GM19025 (cell line): ENCODE measurements at regions not wholly inside any gene's neighbourhood (a gene's known extent, or its start where the extent isn't known, plus 50 kb on each side); places are given as distances from the start of the nearest gene placed in this dataset.
"Not testable (repeated sequence)": the region's sequence is repeated elsewhere in the genome, so short reads cannot be mapped to it uniquely, and the experiment has no call there.

ENCODE experiments used
- ATAC-seq: cut with Tn5 transposase; IDR thresholded peaks from one replicate; pipeline ENCODE4 v1.9.1; 2021; ENCODE audit warnings: mild to moderate bottlenecking, low read depth, moderate library complexity; ENCODE audit not compliant: unreplicated experiment

DNA sequence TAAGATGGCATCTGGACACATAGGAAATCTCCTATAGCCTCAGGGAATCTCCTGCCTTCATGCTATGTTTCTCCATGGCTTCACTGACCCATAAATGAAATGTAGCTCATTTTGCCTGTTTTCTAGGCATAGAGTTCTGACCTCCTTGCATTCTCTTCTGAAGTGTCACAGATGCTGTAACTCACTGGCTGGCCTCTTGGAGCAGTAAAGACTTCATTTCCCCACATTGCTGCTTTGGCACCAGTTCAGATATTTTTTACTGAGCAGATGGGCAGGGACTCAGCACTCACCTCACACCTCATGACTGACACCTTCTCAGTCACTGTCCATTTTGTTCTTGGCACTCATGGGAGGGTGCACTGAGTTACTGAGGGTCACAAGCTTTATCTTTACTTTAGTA, 286.7 kb upstream of the TGFBR2 start:
- ATAC-seq, result no peak

DNA sequence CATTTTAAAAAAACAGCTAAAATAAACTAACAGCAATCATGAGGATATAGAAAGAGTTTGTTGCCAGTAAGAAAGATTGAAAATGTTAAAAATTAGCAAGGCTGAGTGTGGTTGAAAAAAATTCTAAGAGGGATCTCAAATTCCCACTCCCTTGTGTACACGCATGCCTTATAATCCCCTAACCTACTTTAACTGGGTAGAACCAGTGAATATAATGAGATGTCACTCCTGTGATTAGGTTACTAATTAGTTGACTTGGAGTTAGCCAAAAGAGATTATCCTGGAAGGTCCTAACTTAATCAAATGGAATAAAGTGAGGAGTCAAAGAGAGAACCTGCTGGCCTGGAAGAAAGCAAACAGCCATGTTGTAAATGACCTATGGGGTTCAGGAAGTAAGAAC, 286.0 kb upstream of the TGFBR2 start:
- ATAC-seq, result no peak

- no peak for ATAC-seq
Observed at GRCh38 chr3:30321065-30321464, 285.3 kb upstream of the TGFBR2 start.

DNA sequence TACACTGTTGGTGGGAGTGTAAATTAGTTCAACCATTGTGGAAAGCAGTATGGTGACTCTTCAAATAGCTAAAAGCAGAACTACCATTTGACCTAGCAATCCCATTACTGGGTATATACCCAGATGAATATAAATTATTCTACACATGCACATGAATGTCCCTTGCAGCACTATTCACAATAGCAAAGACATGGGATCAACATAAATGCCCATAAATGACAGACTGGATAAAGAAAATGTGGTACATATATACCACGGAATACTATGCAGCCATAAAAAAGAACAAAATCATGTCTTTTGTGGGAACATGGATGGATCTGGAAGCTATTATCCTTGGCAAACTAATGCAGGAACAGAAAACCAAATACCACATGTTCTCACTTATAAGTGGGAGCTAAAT, 282.8 kb upstream of the TGFBR2 start:
- not testable (repeated sequence) for ATAC-seq

DNA sequence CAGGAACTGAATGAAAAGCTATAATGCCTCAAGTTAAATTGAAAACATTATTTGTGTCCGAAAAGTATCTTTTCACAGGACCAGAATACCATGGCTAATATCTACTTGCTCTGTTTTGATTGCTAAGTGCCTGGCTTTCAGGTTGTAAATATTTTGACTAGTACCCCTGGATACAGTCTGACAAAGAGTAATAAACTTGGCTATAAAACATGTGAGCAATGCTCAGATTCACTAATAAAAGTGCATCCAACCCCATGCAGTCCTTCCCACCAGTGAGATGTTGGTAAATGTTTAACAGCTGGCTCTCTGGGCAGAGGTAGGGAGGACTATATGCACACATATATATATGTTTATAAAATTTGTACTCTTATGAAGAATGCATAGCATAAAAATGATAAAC, 281.8 kb upstream of the TGFBR2 start:
- ATAC-seq, result no peak

- not testable (repeated sequence) for ATAC-seq
Observed at GRCh38 chr3:30327976-30328375, 278.4 kb upstream of the TGFBR2 start.

GRCh38 chr3:30328935-30329334, 277.5 kb upstream of the TGFBR2 start:
- not testable (repeated sequence) for ATAC-seq

GRCh38 chr3:30331519-30331918, 274.9 kb upstream of the TGFBR2 start:
- ATAC-seq, result no peak

- no peak for ATAC-seq
Observed at GRCh38 chr3:30332196-30333021, 274.0 kb upstream of the TGFBR2 start.

GRCh38 chr3:30333143-30333542, 273.3 kb upstream of the TGFBR2 start:
- no peak for ATAC-seq

DNA sequence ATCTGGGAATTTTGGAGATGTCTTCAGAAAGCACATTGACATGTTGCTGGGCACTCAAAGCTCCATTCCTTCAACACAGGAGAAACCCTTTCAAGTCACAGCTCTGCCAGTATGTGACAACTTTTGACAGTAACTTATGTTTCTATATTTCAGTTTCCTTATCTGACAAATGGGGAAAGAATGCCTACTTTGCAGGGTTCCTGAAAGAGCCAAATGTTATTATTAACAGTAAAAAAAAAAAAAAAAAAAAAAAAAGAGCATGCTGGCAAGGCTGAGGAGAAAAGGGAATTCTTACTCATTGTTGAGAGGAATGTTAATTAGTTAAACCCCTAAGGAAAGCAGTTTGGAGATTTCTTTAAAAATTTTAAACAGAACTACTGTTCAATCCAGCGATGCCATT, 272.5 kb upstream of the TGFBR2 start:
- ATAC-seq, result no peak

- ATAC-seq, result no peak
Observed at GRCh38 chr3:30340500-30340899, 265.9 kb upstream of the TGFBR2 start.

DNA sequence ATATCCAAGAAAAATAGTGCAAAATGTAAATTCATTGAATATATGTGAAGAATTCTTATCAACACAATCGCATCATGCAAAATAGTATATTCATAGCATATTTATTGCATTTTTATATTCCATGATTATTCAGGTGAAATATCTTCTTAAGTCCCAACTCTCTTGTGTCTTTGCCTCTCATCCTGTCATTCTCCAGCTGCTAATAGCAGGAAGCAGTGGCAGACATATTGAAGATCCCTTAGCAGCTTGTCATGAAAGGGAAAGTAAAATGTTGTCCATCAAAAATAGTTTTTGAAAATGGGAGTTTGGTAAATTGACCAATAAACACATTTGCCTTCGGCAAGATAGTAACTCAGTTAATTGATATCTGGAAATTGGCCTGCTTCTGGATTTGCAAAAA, 265.3 kb upstream of the TGFBR2 start:
- ATAC-seq, result no peak

- no peak for ATAC-seq
Observed at GRCh38 chr3:30341851-30342250, 264.6 kb upstream of the TGFBR2 start.

DNA sequence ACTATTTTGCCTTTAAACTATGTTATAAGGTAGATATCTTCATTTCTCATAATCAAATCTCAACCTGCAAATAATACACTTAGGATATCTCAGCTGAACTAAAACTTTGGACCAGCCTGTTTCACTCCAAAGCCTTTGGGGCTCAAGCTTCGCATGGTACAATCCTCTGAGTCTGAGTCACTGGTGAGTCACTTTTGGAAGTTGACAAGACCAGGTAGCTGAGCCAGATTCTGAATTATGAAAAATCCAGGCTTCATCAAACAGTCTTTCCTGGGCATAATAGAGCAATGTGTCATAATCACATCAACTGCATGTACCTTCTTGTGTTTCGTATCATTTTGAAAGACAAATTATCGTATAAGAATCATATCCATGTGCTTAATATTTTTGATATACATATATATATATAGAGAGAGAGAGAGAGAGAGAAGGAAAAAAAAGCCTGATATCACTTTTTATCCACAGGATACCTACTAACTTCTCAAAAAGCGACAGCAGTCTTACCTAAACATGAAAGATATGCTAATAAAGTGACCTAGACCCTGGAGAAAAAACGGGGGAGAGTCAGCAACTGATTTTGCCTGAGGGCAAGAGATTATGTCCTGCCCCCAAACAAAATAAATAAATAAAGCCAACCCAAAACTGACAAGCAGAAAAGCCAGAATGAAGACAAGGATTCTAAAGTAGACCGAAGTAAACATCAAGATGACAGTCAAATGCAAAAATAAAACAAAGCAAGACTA, 263.9 kb upstream of the TGFBR2 start:
- no peak for ATAC-seq

DNA sequence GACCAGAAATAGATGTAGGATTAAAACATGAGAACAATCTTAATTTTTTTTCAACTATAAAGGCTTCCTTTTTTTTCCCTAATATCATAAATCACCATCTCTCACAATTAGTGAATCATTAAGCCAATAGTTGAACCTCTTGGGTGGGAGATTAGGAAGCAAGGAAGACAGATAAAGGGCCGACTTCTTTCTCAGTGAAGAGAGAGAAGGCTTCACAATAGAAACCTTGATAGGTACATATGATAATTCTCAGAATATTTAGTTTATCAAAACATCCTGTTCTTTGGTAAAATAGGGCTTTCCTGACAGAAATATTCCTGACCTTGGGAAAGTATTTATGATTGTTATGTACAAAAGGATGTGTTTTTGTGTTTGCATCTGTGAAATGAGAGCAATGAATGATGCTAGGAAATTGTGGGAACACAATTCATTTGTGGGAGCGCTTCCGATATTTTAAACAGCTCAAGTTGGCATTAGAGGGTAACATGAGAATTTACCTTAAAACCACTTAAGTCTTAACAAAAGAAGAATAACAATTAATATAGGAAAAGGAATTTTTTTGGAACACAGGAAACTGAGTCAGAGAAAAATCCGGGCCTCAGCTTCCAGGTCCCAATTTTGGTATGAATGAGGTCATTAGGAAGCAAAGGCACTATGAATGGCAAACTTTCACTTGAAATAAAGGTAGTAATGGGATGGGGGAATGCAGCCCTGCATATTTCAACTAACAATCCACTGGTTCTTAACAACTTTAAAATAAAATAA, 263.2 kb upstream of the TGFBR2 start:
- no peak for ATAC-seq

DNA sequence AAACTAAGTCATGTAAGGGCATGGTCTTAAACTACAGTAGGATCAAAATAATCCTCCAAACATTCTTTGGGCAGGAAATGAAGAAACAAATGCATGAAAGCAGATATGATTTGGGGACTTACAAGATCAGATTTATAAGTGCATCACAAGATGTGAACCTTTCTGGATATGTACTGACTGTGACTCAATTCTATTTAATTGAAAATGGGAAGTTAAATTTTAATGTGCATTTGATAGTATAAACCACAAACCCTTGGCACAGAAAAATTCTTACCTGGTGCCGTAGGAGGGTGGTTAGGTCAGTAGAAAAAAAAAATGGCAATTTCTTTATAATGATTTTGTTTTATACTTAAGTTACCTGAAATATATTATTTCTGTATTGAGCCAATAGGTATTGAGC, 262.5 kb upstream of the TGFBR2 start:
- no peak for ATAC-seq

- no peak for ATAC-seq
Observed at GRCh38 chr3:30344288-30344687, 262.1 kb upstream of the TGFBR2 start.

- no peak for ATAC-seq
Observed at GRCh38 chr3:30346933-30347320, 259.5 kb upstream of the TGFBR2 start.

GRCh38 chr3:30347679-30348216, 258.7 kb upstream of the TGFBR2 start:
- ATAC-seq, result no peak

DNA sequence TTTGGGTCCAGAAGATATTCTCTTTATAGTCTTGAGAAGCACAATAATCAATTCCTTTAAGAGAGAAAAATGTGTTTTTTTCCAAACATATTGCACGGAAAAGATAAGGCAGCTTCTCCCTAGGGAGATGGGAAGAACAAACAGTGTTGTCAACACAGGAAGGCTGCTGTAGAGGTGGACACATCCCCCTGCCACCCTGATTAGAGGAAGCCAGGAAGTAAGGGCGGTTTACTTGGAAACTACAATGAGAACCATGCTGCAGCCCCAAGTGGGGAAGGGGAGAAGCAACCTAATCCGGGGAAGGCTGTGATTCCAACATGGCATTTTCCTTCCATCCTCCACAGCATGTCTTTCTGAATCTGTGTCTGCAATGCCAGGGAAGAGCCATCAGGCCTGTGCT, 256.9 kb upstream of the TGFBR2 start:
- no peak for ATAC-seq
